ENCODE measurements at regions not wholly inside any gene's neighbourhood (a gene's known extent, or its start where the extent isn't known, plus 50 kb on each side); places are given as distances from the start of the nearest gene placed in this dataset.

GRCh38 chr13:54347531-54347930, 1318.9 kb downstream of the OLFM4 start (continued):
- TF ChIP-seq CREB1 (IDR thresholded peaks at IDR 0.05), result no peak
- TF ChIP-seq MAX (IDR thresholded peaks at IDR 0.05), result no peak
- TF ChIP-seq SP4 (IDR thresholded peaks at IDR 0.05; ENCODE audit: low read length), result no peak
- no peak for TF ChIP-seq TAF1 (IDR thresholded peaks at IDR 0.05; ENCODE audit: low read depth, low read length)

All from H1 (cell line).